Stimulated activated effector memory CD8-positive, alpha-beta T cell treated with anti-CD3 and anti-CD28 coated beads, Interleukin-12 subunit alpha, Interleukin-12 subunit beta, amount 100 ng/mL, for 72 hours (primary cell): ENCODE measurements at regions not wholly inside any gene's neighbourhood (a gene's known extent, or its start where the extent isn't known, plus 50 kb on each side); places are given as distances from the start of the nearest gene placed in this dataset.
"Not testable (repeated sequence)": the region's sequence is repeated elsewhere in the genome, so short reads cannot be mapped to it uniquely, and the experiment has no call there.

Experiments
- ATAC-seq: fragments of 150-1000 bp; cut with Tn5 transposase; 2 replicates; pipeline ENCODE4 v1.10.0; 2021
- DNase-seq, 2 donors: peaks; one replicate each; pipeline ENCODE4 v3.0.0; 2021 to 2022; ENCODE audit warnings: low spot score in 2 of 2
- H3K27ac Mint-ChIP-seq: one replicate; pipeline ENCODE4 v1.8.0; 2022; ENCODE audit warnings: mild to moderate bottlenecking, mixed read lengths
- H3K36me3 Mint-ChIP-seq: one replicate; pipeline ENCODE4 v1.8.0; 2022; ENCODE audit warnings: mild to moderate bottlenecking, mixed read lengths
- H3K4me1 Mint-ChIP-seq: one replicate; pipeline ENCODE4 v1.8.0; 2022; ENCODE audit warnings: mixed read lengths
- H3K4me3 Mint-ChIP-seq: one replicate; pipeline ENCODE4 v1.8.0; 2022; ENCODE audit warnings: mild to moderate bottlenecking, mixed read lengths
- H3K9me3 Mint-ChIP-seq: one replicate; pipeline ENCODE4 v1.8.0; 2022; ENCODE audit warnings: mixed read lengths

GRCh38 chr13:54682184-54682583, 1653.6 kb downstream of the OLFM4 start:
- DNase-seq = no peak
- Mint-ChIP-seq H3K4me3 (no peak overlapping the region), H3K36me3 (no peaks in the 10 kb centered on the region), H3K4me1 (no peaks in the 10 kb centered on the region), H3K9me3 (peaks cover 12% of the 10 kb centered on the region), H3K27ac (no peak overlapping the region)
- ATAC-seq = no peak

- Mint-ChIP-seq H3K4me3 (no peak overlapping the region), H3K4me1 (no peaks in the 10 kb centered on the region), H3K9me3 (peaks cover 14% of the 10 kb centered on the region), H3K36me3 (no peaks in the 10 kb centered on the region), H3K27ac (no peak overlapping the region)
- no peak for DNase-seq
- no peak for ATAC-seq
These were observed 1658.6 kb downstream of the OLFM4 start for GRCh38 chr13:54687173-54687572.

GRCh38 chr13:54699831-54700230, 1671.2 kb downstream of the OLFM4 start:
- Mint-ChIP-seq H3K4me1 (no peaks in the 10 kb centered on the region), H3K4me3 (no peak overlapping the region), H3K27ac (no peak overlapping the region), H3K36me3 (no peaks in the 10 kb centered on the region), H3K9me3 (no peaks in the 10 kb centered on the region)
- ATAC-seq = no peak
- no peak for DNase-seq

- ATAC-seq (no peak), DNase-seq (no peak)
- Mint-ChIP-seq H3K4me1 (no peaks in the 10 kb centered on the region), H3K36me3 (no peaks in the 10 kb centered on the region), H3K27ac (no peak overlapping the region), H3K4me3 (no peak overlapping the region), H3K9me3 (peaks cover 7% of the 10 kb centered on the region)
These were observed 1677.1 kb downstream of the OLFM4 start for GRCh38 chr13:54705738-54706137.

GRCh38 chr13:54706336-54706735, 1677.7 kb downstream of the OLFM4 start:
- Mint-ChIP-seq H3K4me1 (no peaks in the 10 kb centered on the region), H3K4me3 (no peak overlapping the region), H3K36me3 (no peaks in the 10 kb centered on the region), H3K27ac (no peak overlapping the region), H3K9me3 (peaks cover 7% of the 10 kb centered on the region)
- ATAC-seq = no peak
- no peak for DNase-seq

GRCh38 chr13:54709546-54709945, 1680.9 kb downstream of the OLFM4 start:
- Mint-ChIP-seq H3K9me3 (peaks cover 7% of the 10 kb centered on the region), H3K27ac (no peak overlapping the region), H3K4me3 (no peak overlapping the region), H3K36me3 (no peaks in the 10 kb centered on the region), H3K4me1 (no peaks in the 10 kb centered on the region)
- DNase-seq (no peak), ATAC-seq (no peak)

- ATAC-seq (no peak), DNase-seq (no peak)
- Mint-ChIP-seq H3K9me3 (peaks cover 27% of the 10 kb centered on the region), H3K36me3 (no peaks in the 10 kb centered on the region), H3K27ac (no peak overlapping the region), H3K4me3 (no peak overlapping the region), H3K4me1 (no peaks in the 10 kb centered on the region)
These were observed 1705.0 kb downstream of the OLFM4 start for GRCh38 chr13:54733639-54734038.

GRCh38 chr13:54737211-54737610, 1708.6 kb downstream of the OLFM4 start:
- not testable (repeated sequence) for DNase-seq, H3K27ac Mint-ChIP-seq, H3K36me3 Mint-ChIP-seq, H3K4me3 Mint-ChIP-seq, H3K4me1 Mint-ChIP-seq, ATAC-seq
- H3K9me3 Mint-ChIP-seq = peaks cover 17% of the 10 kb centered on the region

GRCh38 chr13:54742984-54743383, 1714.4 kb downstream of the OLFM4 start:
- DNase-seq (no peak), ATAC-seq (no peak)
- Mint-ChIP-seq H3K4me3 (no peak overlapping the region), H3K9me3 (peaks cover 19% of the 10 kb centered on the region), H3K4me1 (no peaks in the 10 kb centered on the region), H3K27ac (no peak overlapping the region), H3K36me3 (no peaks in the 10 kb centered on the region)

GRCh38 chr13:54744747-54745146, 1716.1 kb downstream of the OLFM4 start:
- DNase-seq = no peak
- no peak for ATAC-seq
- H3K4me3 Mint-ChIP-seq = no peak overlapping the region
- H3K27ac Mint-ChIP-seq = no peak overlapping the region
- peaks cover 20% of the 10 kb centered on the region for H3K9me3 Mint-ChIP-seq
- H3K4me1 Mint-ChIP-seq = no peaks in the 10 kb centered on the region
- H3K36me3 Mint-ChIP-seq = no peaks in the 10 kb centered on the region

GRCh38 chr13:54750521-54750920, 1721.9 kb downstream of the OLFM4 start:
- no peak for DNase-seq
- peaks cover 18% of the 10 kb centered on the region for H3K9me3 Mint-ChIP-seq
- H3K4me3 Mint-ChIP-seq = no peak overlapping the region
- no peak for ATAC-seq
- no peak overlapping the region for H3K27ac Mint-ChIP-seq
- H3K4me1 Mint-ChIP-seq = no peaks in the 10 kb centered on the region
- H3K36me3 Mint-ChIP-seq = no peaks in the 10 kb centered on the region

GRCh38 chr13:54758795-54759194, 1730.2 kb downstream of the OLFM4 start:
- DNase-seq = no peak
- H3K4me1 Mint-ChIP-seq = no peaks in the 10 kb centered on the region
- ATAC-seq = no peak
- H3K27ac Mint-ChIP-seq = no peak overlapping the region
- peaks cover 24% of the 10 kb centered on the region for H3K9me3 Mint-ChIP-seq
- H3K36me3 Mint-ChIP-seq = no peaks in the 10 kb centered on the region
- H3K4me3 Mint-ChIP-seq = no peak overlapping the region

- no peak overlapping the region for H3K4me3 Mint-ChIP-seq
- DNase-seq (no peak), ATAC-seq (no peak)
- H3K36me3 Mint-ChIP-seq = no peaks in the 10 kb centered on the region
- H3K4me1 Mint-ChIP-seq = no peaks in the 10 kb centered on the region
- H3K27ac Mint-ChIP-seq = no peak overlapping the region
- peaks cover 13% of the 10 kb centered on the region for H3K9me3 Mint-ChIP-seq
These were observed 1739.6 kb downstream of the OLFM4 start for GRCh38 chr13:54768214-54768613.

GRCh38 chr13:54775501-54776191, 1747.0 kb downstream of the OLFM4 start:
- Mint-ChIP-seq H3K9me3 (peaks cover 5% of the 10 kb centered on the region), H3K4me3 (no peak overlapping the region), H3K4me1 (no peaks in the 10 kb centered on the region), H3K36me3 (no peaks in the 10 kb centered on the region), H3K27ac (no peak overlapping the region)
- DNase-seq (no peak), ATAC-seq (peak; percentile 19)

- H3K27ac Mint-ChIP-seq = no peak overlapping the region
- H3K9me3 Mint-ChIP-seq = peaks cover 6% of the 10 kb centered on the region
- ATAC-seq (no peak), DNase-seq (no peak)
- H3K4me1 Mint-ChIP-seq = no peaks in the 10 kb centered on the region
- no peak overlapping the region for H3K4me3 Mint-ChIP-seq
- no peaks in the 10 kb centered on the region for H3K36me3 Mint-ChIP-seq
These were observed 1759.1 kb downstream of the OLFM4 start for GRCh38 chr13:54787754-54788153.

- H3K27ac Mint-ChIP-seq = no peak overlapping the region
- peaks cover 11% of the 10 kb centered on the region for H3K9me3 Mint-ChIP-seq
- no peaks in the 10 kb centered on the region for H3K4me1 Mint-ChIP-seq
- DNase-seq (no peak), ATAC-seq (no peak)
- no peaks in the 10 kb centered on the region for H3K36me3 Mint-ChIP-seq
- no peak overlapping the region for H3K4me3 Mint-ChIP-seq
These were observed 1771.1 kb downstream of the OLFM4 start for GRCh38 chr13:54799621-54800226.
